Nephron progenitor cell (in vitro differentiated cells): ENCODE measurements at regions not wholly inside any gene's neighbourhood (a gene's known extent, or its start where the extent isn't known, plus 50 kb on each side); places are given as distances from the start of the nearest gene placed in this dataset.
A peak's percentile ranks its signal among the peaks of the same experiment; 100 is the strongest.

Experiments
- DNase-seq: peaks from one replicate; pipeline ENCODE4 v3.0.0; 2021
- H3K27ac Mint-ChIP-seq: 2 replicates; pipeline ENCODE4 v1.8.0; 2021; ENCODE audit warnings: mild to moderate bottlenecking, moderate library complexity, mixed read lengths
- H3K27me3 Mint-ChIP-seq: 2 replicates; pipeline ENCODE4 v1.8.0; 2021; ENCODE audit warnings: mild to moderate bottlenecking, low read depth, mixed read lengths; ENCODE audit not compliant: poor library complexity
- H3K36me3 Mint-ChIP-seq: 2 replicates; pipeline ENCODE4 v1.8.0; 2021; ENCODE audit warnings: low read depth, mixed read lengths
- H3K4me1 Mint-ChIP-seq: 2 replicates; pipeline ENCODE4 v1.8.0; 2021; ENCODE audit warnings: mixed read lengths
- H3K4me3 Mint-ChIP-seq: 2 replicates; pipeline ENCODE4 v1.8.0; 2021; ENCODE audit warnings: mild to moderate bottlenecking, moderate library complexity, mixed read lengths
- H3K9me3 Mint-ChIP-seq: 2 replicates; pipeline ENCODE4 v1.8.0; 2021; ENCODE audit warnings: mild to moderate bottlenecking, moderate library complexity, mixed read lengths
- CTCF ChIP-seq: fragments of 200-600 bp; sonication (generic); IDR thresholded peaks from 2 replicates; pipeline ENCODE4 v1.5.0; 2021; ENCODE audit warnings: antibody characterized with exemption

- Mint-ChIP-seq H3K27me3 (no peaks in the 10 kb centered on the region), H3K36me3 (no peaks in the 10 kb centered on the region), H3K4me1 (no peaks in the 10 kb centered on the region), H3K9me3 (peaks cover 18% of the 10 kb centered on the region), H3K27ac (no peak overlapping the region), H3K4me3 (no peak overlapping the region)
- DNase-seq = no peak
- no peak for TF ChIP-seq CTCF
Measured at GRCh38 chr1:199907361-199907760, 120.1 kb upstream of the NR5A2 start.

GRCh38 chr1:199909137-199909536 lies 118.4 kb upstream of the NR5A2 start:
- DNase-seq = no peak
- Mint-ChIP-seq H3K27ac (peak overlapping the region; percentile 21), H3K36me3 (no peaks in the 10 kb centered on the region), H3K27me3 (no peaks in the 10 kb centered on the region), H3K4me1 (no peaks in the 10 kb centered on the region), H3K9me3 (peaks cover 8% of the 10 kb centered on the region), H3K4me3 (no peak overlapping the region)
- TF ChIP-seq CTCF = no peak

- no peaks in the 10 kb centered on the region for H3K36me3 Mint-ChIP-seq
- no peak overlapping the region for H3K4me3 Mint-ChIP-seq
- TF ChIP-seq CTCF = no peak
- H3K9me3 Mint-ChIP-seq = no peaks in the 10 kb centered on the region
- no peak overlapping the region for H3K27ac Mint-ChIP-seq
- peaks cover 7% of the 10 kb centered on the region for H3K4me1 Mint-ChIP-seq
- no peak for DNase-seq
- no peaks in the 10 kb centered on the region for H3K27me3 Mint-ChIP-seq
Measured at GRCh38 chr1:199913318-199913717, 114.2 kb upstream of the NR5A2 start.

- Mint-ChIP-seq H3K4me1 (peaks cover 16% of the 10 kb centered on the region), H3K36me3 (no peaks in the 10 kb centered on the region), H3K27ac (no peak overlapping the region), H3K27me3 (peaks cover 2% of the 10 kb centered on the region), H3K4me3 (no peak overlapping the region), H3K9me3 (no peaks in the 10 kb centered on the region)
- TF ChIP-seq CTCF = no peak
- DNase-seq = no peak
Measured at GRCh38 chr1:199914546-199914945, 113.0 kb upstream of the NR5A2 start.

GRCh38 chr1:199918196-199918769 lies 109.2 kb upstream of the NR5A2 start:
- H3K4me3 Mint-ChIP-seq = no peak overlapping the region

More at GRCh38 chr1:199918196-199918769, 109.2 kb upstream of the NR5A2 start:
- Mint-ChIP-seq H3K9me3 (peaks cover 22% of the 10 kb centered on the region), H3K27ac (no peak overlapping the region), H3K36me3 (peaks cover 9% of the 10 kb centered on the region), H3K4me1 (peaks cover 16% of the 10 kb centered on the region), H3K27me3 (peaks cover 5% of the 10 kb centered on the region)
- DNase-seq = no peak
- TF ChIP-seq CTCF = no peak
